A549 (cell line): ENCODE measurements at regions not wholly inside any gene's neighbourhood (a gene's known extent, or its start where the extent isn't known, plus 50 kb on each side); places are given as distances from the start of the nearest gene placed in this dataset.

Experiments used
- ATOH8 ChIP-seq: fragments of 250-450 bp; sonication (Bioruptor Pico); IDR thresholded peaks from 2 replicates; pipeline ENCODE4 v1.5.0; 2020; ENCODE audit warnings: low read depth, mild to moderate bottlenecking, moderate library complexity
- CHD4 ChIP-seq: fragments of 200-600 bp; sonication (generic); IDR thresholded peaks from 2 replicates; pipeline ENCODE4 v1.6.1; 2016; ENCODE audit warnings: antibody characterized with exemption, mild to moderate bottlenecking, borderline replicate concordance
- CTCF ChIP-seq: fragments of >200 bp; sonication (Bioruptor Twin); formaldehyde crosslinking; IDR thresholded peaks from 3 replicates; pipeline ENCODE4 v1.5.1; 2016
- E2F6 ChIP-seq: IDR thresholded peaks from 2 replicates; pipeline ENCODE4 v1.6.1; 2012; ENCODE audit warnings: low read depth, borderline replicate concordance
- EHMT2 ChIP-seq: fragments of 200-600 bp; sonication (generic); IDR thresholded peaks from 2 replicates; pipeline ENCODE4 v1.6.1; 2016; ENCODE audit warnings: antibody characterized with exemption, low read depth, mild to moderate bottlenecking, moderate library complexity
- ESRRA ChIP-seq: fragments of 150-350 bp; IDR thresholded peaks from 2 replicates; pipeline ENCODE4 v1.6.1; 2014; ENCODE audit warnings: mild to moderate bottlenecking, low read length, borderline replicate concordance
- MAZ ChIP-seq: fragments of 150-350 bp; IDR thresholded peaks from 2 replicates; pipeline ENCODE4 v1.6.1; 2014; ENCODE audit warnings: antibody characterized with exemption, low read depth, low read length, borderline replicate concordance
- MYC ChIP-seq: IDR thresholded peaks from 2 replicates; pipeline ENCODE4 v1.6.1; 2012; ENCODE audit warnings: mild to moderate bottlenecking, inconsistent platforms, low read length, improper control_type of control experiment, borderline replicate concordance
- PHF8 ChIP-seq: fragments of 200-600 bp; sonication (generic); IDR thresholded peaks from 2 replicates; pipeline ENCODE4 v1.6.1; 2016; ENCODE audit warnings: low read depth, mild to moderate bottlenecking, antibody characterized with exemption, moderate library complexity, borderline replicate concordance
- POLR2A ChIP-seq: IDR thresholded peaks from 2 replicates; pipeline ENCODE4 v1.6.1; 2012; ENCODE audit warnings: mild to moderate bottlenecking, low read length
- REST ChIP-seq: fragments of 200-600 bp; sonication (generic); IDR thresholded peaks from 2 replicates; pipeline ENCODE4 v1.6.1; 2016; ENCODE audit warnings: antibody characterized with exemption, mild to moderate bottlenecking, moderate library complexity
- SMC3 ChIP-seq: fragments of >200 bp; sonication (Bioruptor Twin); formaldehyde crosslinking; IDR thresholded peaks from 3 replicates; pipeline ENCODE4 v1.6.1; 2018; ENCODE audit warnings: inconsistent platforms

- no peak for TF ChIP-seq MAZ
- TF ChIP-seq CTCF: no peak
- no peak for TF ChIP-seq POLR2A
- TF ChIP-seq EHMT2: no peak
- no peak for TF ChIP-seq REST
- no peak for TF ChIP-seq SMC3
- no peak for TF ChIP-seq CHD4
- no peak for TF ChIP-seq ESRRA
- no peak for TF ChIP-seq PHF8
- no peak for TF ChIP-seq E2F6
- TF ChIP-seq MYC: no peak
- TF ChIP-seq ATOH8 (CRISPR knock-in tag): no peak
Measured at GRCh38 chr14:98868866-98869265, 403.1 kb downstream of the BCL11B start.
